Epithelial cell of proximal tubule (primary cell): ENCODE measurements at regions not wholly inside any gene's neighbourhood (a gene's known extent, or its start where the extent isn't known, plus 50 kb on each side); places are given as distances from the start of the nearest gene placed in this dataset.
A peak's percentile ranks its signal among the peaks of the same experiment; 100 is the strongest.

Source experiments
- DNase-seq: peaks from one replicate; pipeline ENCODE4 v3.0.0-alpha.2; 2011; ENCODE audit warnings: low read depth
- H3K4me3 ChIP-seq: 2 replicates; pipeline ENCODE4 v1.5.1; 2011; ENCODE audit warnings: low read depth, mild to moderate bottlenecking, low read length
- CTCF ChIP-seq: conservative IDR thresholded peaks from 2 replicates; pipeline ENCODE4 v1.5.1; 2012; ENCODE audit warnings: low read depth, mild to moderate bottlenecking, low read length

- DNase-seq, result no peak
- TF ChIP-seq CTCF, result no peak
- H3K4me3 ChIP-seq, result no peak overlapping the region
Measured at GRCh38 chr2:157122776-157123175, 134.7 kb upstream of the GALNT5 start.

- no peak for TF ChIP-seq CTCF
- DNase-seq, result no peak
- H3K4me3 ChIP-seq, result no peak overlapping the region
Measured at GRCh38 chr2:157124731-157125130, 132.8 kb upstream of the GALNT5 start.

DNA sequence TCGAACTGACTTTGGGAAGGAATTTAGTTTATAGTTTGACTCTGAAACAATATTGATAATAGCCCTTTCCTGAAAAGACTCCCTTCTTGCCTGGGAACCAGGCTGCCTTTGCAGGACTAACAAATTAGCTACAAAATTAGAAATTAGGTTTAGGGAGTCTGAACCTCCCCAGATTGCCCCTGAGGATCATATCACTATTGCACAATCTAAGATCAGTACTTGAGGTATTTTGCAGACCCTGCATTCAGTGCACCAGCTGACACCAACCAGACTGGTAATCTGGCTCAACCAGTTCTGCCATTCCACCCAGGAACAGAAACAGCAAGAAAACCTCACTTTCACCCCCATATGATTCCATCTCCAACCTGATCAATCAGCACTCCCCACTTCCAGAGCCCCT is 131.8 kb upstream of the GALNT5 start:
- no peak for DNase-seq

DNA sequence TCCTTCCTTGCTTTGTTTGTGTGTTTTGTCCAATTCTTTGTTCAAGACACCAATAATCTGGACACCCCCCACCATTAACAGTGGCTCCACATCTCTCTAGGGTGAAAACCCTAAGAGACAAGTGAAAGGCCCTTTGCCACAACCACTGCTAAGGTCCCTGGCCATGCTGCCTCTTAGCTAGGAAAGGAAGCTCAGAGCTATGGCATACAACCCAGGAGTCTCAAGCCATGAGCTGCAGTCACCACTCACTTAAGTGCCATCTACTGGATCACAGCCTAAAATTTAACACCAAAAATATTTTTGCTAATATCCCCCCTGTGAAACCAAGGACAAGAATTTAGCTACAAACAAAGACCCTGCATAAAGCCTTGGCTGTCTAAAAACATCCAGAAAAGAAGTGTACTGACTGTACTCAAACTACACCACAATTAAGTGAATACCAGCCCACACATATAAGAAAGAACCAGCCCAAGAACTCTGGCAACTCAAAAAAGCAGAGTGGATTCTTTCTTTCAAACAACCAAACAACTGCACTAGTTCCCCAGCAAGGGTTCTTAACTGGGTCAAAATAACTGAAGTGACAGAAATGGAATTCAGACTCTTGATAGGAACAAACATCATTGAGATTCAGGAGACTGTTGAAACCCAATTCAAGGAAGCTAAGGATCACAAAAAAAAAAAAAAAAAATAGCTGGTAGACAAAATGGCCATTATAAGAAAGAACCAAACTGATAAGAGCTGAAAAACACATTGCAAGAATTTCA is 130.1 kb upstream of the GALNT5 start:
- TF ChIP-seq CTCF, result no peak

More for the DNA sequence above, 131.8 kb upstream of the GALNT5 start:
- no peak for TF ChIP-seq CTCF
- H3K4me3 ChIP-seq, result no peak overlapping the region

GRCh38 chr2:157143901-157144300 is 113.6 kb upstream of the GALNT5 start:
- no peak overlapping the region for H3K4me3 ChIP-seq
- TF ChIP-seq CTCF, result no peak
- DNase-seq, result no peak

More for the DNA sequence above, 130.1 kb upstream of the GALNT5 start:
- DNase-seq, result no peak
- no peak overlapping the region for H3K4me3 ChIP-seq

GRCh38 chr2:157149270-157149669 is 108.2 kb upstream of the GALNT5 start:
- no peak overlapping the region for H3K4me3 ChIP-seq
- no peak for TF ChIP-seq CTCF
- DNase-seq, result no peak

DNA sequence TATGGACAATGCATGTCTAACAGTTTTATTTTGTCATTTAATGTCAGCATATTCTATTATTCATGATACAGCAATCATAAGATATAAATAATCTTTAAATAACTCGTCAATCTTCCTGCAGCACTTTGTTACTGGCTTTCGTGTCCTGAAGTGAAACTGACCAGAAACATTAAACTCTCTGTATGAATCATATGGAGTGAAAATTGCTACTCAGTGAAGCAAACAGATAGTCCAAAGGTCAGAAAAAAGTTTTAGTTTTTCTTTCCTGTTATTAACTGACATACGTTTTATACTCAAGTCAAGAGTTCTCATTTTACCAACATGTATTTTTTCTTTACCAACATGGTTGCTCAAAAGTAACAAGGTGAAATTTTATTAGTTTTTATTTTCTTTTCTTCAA is 106.8 kb upstream of the GALNT5 start:
- peak; percentile 7 for DNase-seq
- no peak overlapping the region for H3K4me3 ChIP-seq
- TF ChIP-seq CTCF, result no peak
